ENCODE measurements at regions not wholly inside any gene's neighbourhood (a gene's known extent, or its start where the extent isn't known, plus 50 kb on each side); places are given as distances from the start of the nearest gene placed in this dataset.

DNA sequence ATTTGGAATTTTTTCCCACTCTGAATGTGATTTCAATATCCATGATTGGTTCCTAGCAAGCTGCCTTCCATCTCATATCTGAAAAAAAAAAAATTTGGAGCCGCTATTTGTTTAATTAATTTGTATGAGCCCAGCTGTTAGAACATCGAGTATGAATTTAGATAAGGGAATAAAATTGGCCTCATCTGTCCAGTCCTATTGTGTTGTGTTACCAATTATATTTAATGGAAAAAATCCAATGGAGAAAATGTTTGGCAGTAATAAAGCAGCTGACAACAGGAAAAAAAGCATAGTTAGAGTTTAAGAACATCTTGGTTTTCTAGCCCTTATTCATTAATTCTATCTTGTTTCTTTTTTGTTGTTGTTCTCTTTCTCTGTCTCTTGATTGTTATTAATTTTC lies 735.6 kb upstream of the RIOK2 start:
- TF ChIP-seq, protein P1, sequence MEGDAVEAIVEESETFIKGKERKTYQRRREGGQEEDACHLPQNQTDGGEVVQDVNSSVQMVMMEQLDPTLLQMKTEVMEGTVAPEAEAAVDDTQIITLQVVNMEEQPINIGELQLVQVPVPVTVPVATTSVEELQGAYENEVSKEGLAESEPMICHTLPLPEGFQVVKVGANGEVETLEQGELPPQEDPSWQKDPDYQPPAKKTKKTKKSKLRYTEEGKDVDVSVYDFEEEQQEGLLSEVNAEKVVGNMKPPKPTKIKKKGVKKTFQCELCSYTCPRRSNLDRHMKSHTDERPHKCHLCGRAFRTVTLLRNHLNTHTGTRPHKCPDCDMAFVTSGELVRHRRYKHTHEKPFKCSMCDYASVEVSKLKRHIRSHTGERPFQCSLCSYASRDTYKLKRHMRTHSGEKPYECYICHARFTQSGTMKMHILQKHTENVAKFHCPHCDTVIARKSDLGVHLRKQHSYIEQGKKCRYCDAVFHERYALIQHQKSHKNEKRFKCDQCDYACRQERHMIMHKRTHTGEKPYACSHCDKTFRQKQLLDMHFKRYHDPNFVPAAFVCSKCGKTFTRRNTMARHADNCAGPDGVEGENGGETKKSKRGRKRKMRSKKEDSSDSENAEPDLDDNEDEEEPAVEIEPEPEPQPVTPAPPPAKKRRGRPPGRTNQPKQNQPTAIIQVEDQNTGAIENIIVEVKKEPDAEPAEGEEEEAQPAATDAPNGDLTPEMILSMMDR (IDR thresholded peaks at IDR 0.05) = no peak
- TF ChIP-seq POLR2AphosphoS5 (IDR thresholded peaks at IDR 0.05) (no peak), EP300 (IDR thresholded peaks at IDR 0.05) (no peak), POLR2A (IDR thresholded peaks at IDR 0.05; ENCODE audit: low read depth) (no peak)
